KBM-7 (cell line): ENCODE measurements at regions not wholly inside any gene's neighbourhood (a gene's known extent, or its start where the extent isn't known, plus 50 kb on each side); places are given as distances from the start of the nearest gene placed in this dataset.

Experiments
- DNase-seq: peaks from one replicate; pipeline ENCODE4 v3.0.0-alpha.2; 2015
- in situ Hi-C: fragments of 300-500 bp; cut with MboI; formaldehyde crosslinking; loops from 2 replicates; pipeline ENCODE4 v1.14.3; 2020; ENCODE audit warnings: low sequenced_read_pairs, low pct_unique_long_range_greater_than_20kb, mixed read lengths

GRCh38 chr9:79164406-79164805, 407.4 kb upstream of the TLE4 start:
- DNase-seq: no peak
- in situ Hi-C loops: no loop called here

GRCh38 chr9:79165020-79165780, 406.6 kb upstream of the TLE4 start:
- no peak for DNase-seq
- in situ Hi-C loops: no loop called here

- no peak for DNase-seq
These were observed 405.8 kb upstream of the TLE4 start for GRCh38 chr9:79166005-79166404.

GRCh38 chr9:79170643-79171042, 401.1 kb upstream of the TLE4 start:
- DNase-seq: no peak
- in situ Hi-C loops: no loop called here

More at GRCh38 chr9:79166005-79166404, 405.8 kb upstream of the TLE4 start:
- in situ Hi-C loops: no loop called here

GRCh38 chr9:79173932-79174331, 397.8 kb upstream of the TLE4 start:
- in situ Hi-C loops: no loop called here
- no peak for DNase-seq

GRCh38 chr9:79176014-79176697, 395.6 kb upstream of the TLE4 start:
- in situ Hi-C loops: no loop called here
- no peak for DNase-seq

- DNase-seq: no peak
- in situ Hi-C loops: no loop called here
These were observed 386.9 kb upstream of the TLE4 start for GRCh38 chr9:79184831-79185230.

GRCh38 chr9:79185866-79186265, 385.9 kb upstream of the TLE4 start:
- DNase-seq: no peak
- in situ Hi-C loops: no loop called here

GRCh38 chr9:79189511-79189924, 382.2 kb upstream of the TLE4 start:
- DNase-seq: no peak
- in situ Hi-C loops: no loop called here

GRCh38 chr9:79193001-79193400, 378.8 kb upstream of the TLE4 start:
- no peak for DNase-seq
- in situ Hi-C loops: no loop called here

- in situ Hi-C loops: no loop called here
- DNase-seq: no peak
These were observed 378.1 kb upstream of the TLE4 start for GRCh38 chr9:79193501-79194223.

- no peak for DNase-seq
These were observed 375.9 kb upstream of the TLE4 start for GRCh38 chr9:79195879-79196278.

GRCh38 chr9:79196606-79197005, 375.2 kb upstream of the TLE4 start:
- no peak for DNase-seq
- in situ Hi-C loops: no loop called here

More at GRCh38 chr9:79195879-79196278, 375.9 kb upstream of the TLE4 start:
- in situ Hi-C loops: no loop called here

GRCh38 chr9:79200336-79200735, 371.4 kb upstream of the TLE4 start:
- DNase-seq: no peak
- in situ Hi-C loops: no loop called here

- no peak for DNase-seq
- in situ Hi-C loops: no loop called here
These were observed 370.1 kb upstream of the TLE4 start for GRCh38 chr9:79201636-79202035.

GRCh38 chr9:79208791-79209396, 362.9 kb upstream of the TLE4 start:
- DNase-seq: no peak
- in situ Hi-C loops: no loop called here

GRCh38 chr9:79210541-79211243, 361.1 kb upstream of the TLE4 start:
- in situ Hi-C loops: no loop called here
- DNase-seq: no peak

- in situ Hi-C loops: no loop called here
- DNase-seq: no peak
These were observed 358.2 kb upstream of the TLE4 start for GRCh38 chr9:79213417-79214125.

GRCh38 chr9:79215821-79216220, 355.9 kb upstream of the TLE4 start:
- DNase-seq: no peak

More at GRCh38 chr9:79215821-79216220, 355.9 kb upstream of the TLE4 start:
- in situ Hi-C loops: no loop called here
